GM21360 (cell line): ENCODE measurements at regions not wholly inside any gene's neighbourhood (a gene's known extent, or its start where the extent isn't known, plus 50 kb on each side); places are given as distances from the start of the nearest gene placed in this dataset.
"Not testable (repeated sequence)": the region's sequence is repeated elsewhere in the genome, so short reads cannot be mapped to it uniquely, and the experiment has no call there.

Source experiments
- ATAC-seq: cut with Tn5 transposase; IDR thresholded peaks from one replicate; pipeline ENCODE4 v1.9.1; 2021; ENCODE audit warnings: mild to moderate bottlenecking, moderate library complexity; ENCODE audit not compliant: unreplicated experiment

- no peak for ATAC-seq
Observed at GRCh38 chr5:29039994-29040393, 2001.6 kb upstream of the CDH9 start.

GRCh38 chr5:29037716-29038115 lies 1999.3 kb upstream of the CDH9 start:
- ATAC-seq: no peak

GRCh38 chr5:29024052-29024451 lies 1985.7 kb upstream of the CDH9 start:
- ATAC-seq: no peak

GRCh38 chr5:29023541-29023940 lies 1985.2 kb upstream of the CDH9 start:
- ATAC-seq: no peak

GRCh38 chr5:29017501-29017900 lies 1979.1 kb upstream of the CDH9 start:
- no peak for ATAC-seq

GRCh38 chr5:29016067-29016466 lies 1977.7 kb upstream of the CDH9 start:
- ATAC-seq: no peak

GRCh38 chr5:29015523-29015922 lies 1977.1 kb upstream of the CDH9 start:
- ATAC-seq: no peak

- no peak for ATAC-seq
Observed at GRCh38 chr5:29005386-29005785, 1967.0 kb upstream of the CDH9 start.

- ATAC-seq: no peak
Observed at GRCh38 chr5:29002481-29002880, 1964.1 kb upstream of the CDH9 start.

GRCh38 chr5:29001666-29002065 lies 1963.3 kb upstream of the CDH9 start:
- no peak for ATAC-seq

GRCh38 chr5:28984639-28985038 lies 1946.3 kb upstream of the CDH9 start:
- no peak for ATAC-seq

GRCh38 chr5:28975508-28975907 lies 1937.1 kb upstream of the CDH9 start:
- no peak for ATAC-seq

- no peak for ATAC-seq
Observed at GRCh38 chr5:28967848-28968247, 1929.5 kb upstream of the CDH9 start.

- no peak for ATAC-seq
Observed at GRCh38 chr5:28961816-28962215, 1923.4 kb upstream of the CDH9 start.

GRCh38 chr5:28958581-28958980 lies 1920.2 kb upstream of the CDH9 start:
- no peak for ATAC-seq

GRCh38 chr5:28957450-28957849 lies 1919.1 kb upstream of the CDH9 start:
- no peak for ATAC-seq

- ATAC-seq: no peak
Observed at GRCh38 chr5:28954074-28954473, 1915.7 kb upstream of the CDH9 start.

GRCh38 chr5:28947865-28948264 lies 1909.5 kb upstream of the CDH9 start:
- ATAC-seq: no peak

GRCh38 chr5:28945859-28946258 lies 1907.5 kb upstream of the CDH9 start:
- no peak for ATAC-seq

- not testable (repeated sequence) for ATAC-seq
Observed at GRCh38 chr5:28929366-28929765, 1891.0 kb upstream of the CDH9 start.

- not testable (repeated sequence) for ATAC-seq
Observed at GRCh38 chr5:28928327-28928790, 1890.0 kb upstream of the CDH9 start.

GRCh38 chr5:28927559-28928326 lies 1889.4 kb upstream of the CDH9 start:
- no peak for ATAC-seq

GRCh38 chr5:28926422-28926821 lies 1888.0 kb upstream of the CDH9 start:
- ATAC-seq: no peak
